ENCODE measurements at regions not wholly inside any gene's neighbourhood (a gene's known extent, or its start where the extent isn't known, plus 50 kb on each side); places are given as distances from the start of the nearest gene placed in this dataset.

DNA sequence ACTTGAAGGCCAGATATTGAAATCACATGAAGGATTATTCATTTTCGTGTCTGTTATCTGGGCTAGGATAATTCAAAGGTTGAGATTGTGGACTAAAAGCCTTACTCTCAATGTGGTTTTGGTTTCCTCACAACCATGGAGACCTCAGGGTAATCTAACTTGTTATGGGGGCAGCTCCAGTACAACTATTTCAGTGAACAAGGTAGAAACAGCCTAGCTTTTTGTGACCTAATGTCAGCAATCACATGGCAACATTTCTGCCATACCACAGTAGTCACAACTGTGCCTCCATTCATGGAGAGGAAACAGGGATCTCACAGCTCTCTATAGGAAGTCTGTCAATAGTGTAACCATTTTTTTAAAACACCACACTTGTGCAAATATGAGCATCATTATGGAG is 62.4 kb upstream of the RARB start (continued):
- TF ChIP-seq, protein P1, sequence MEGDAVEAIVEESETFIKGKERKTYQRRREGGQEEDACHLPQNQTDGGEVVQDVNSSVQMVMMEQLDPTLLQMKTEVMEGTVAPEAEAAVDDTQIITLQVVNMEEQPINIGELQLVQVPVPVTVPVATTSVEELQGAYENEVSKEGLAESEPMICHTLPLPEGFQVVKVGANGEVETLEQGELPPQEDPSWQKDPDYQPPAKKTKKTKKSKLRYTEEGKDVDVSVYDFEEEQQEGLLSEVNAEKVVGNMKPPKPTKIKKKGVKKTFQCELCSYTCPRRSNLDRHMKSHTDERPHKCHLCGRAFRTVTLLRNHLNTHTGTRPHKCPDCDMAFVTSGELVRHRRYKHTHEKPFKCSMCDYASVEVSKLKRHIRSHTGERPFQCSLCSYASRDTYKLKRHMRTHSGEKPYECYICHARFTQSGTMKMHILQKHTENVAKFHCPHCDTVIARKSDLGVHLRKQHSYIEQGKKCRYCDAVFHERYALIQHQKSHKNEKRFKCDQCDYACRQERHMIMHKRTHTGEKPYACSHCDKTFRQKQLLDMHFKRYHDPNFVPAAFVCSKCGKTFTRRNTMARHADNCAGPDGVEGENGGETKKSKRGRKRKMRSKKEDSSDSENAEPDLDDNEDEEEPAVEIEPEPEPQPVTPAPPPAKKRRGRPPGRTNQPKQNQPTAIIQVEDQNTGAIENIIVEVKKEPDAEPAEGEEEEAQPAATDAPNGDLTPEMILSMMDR (conservative IDR thresholded peaks at IDR 0.05; ENCODE audit: low read depth in 2 of 2): no peak
- TF ChIP-seq, protein P2, sequence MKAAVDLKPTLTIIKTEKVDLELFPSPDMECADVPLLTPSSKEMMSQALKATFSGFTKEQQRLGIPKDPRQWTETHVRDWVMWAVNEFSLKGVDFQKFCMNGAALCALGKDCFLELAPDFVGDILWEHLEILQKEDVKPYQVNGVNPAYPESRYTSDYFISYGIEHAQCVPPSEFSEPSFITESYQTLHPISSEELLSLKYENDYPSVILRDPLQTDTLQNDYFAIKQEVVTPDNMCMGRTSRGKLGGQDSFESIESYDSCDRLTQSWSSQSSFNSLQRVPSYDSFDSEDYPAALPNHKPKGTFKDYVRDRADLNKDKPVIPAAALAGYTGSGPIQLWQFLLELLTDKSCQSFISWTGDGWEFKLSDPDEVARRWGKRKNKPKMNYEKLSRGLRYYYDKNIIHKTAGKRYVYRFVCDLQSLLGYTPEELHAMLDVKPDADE (IDR thresholded peaks at IDR 0.05): no peak

DNA sequence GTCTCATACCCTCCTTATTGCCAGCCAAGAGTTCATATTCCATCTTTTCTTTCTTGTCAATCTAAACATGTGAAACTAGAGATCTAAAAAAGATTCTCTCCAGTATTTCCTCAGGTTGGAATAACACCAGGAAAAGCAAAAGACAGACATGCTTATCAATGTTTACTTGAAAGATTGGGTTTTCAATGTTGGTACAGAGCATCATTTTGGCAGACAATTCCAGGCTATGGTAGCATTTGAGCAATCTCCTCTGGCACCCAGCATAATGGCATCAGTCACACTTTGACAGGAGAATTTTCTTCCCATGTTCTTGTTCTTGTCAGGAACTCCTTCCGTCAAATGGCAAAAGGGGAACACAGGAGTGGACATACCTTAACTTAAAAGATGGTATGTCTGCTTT is 61.0 kb upstream of the RARB start:
- H3K9me3 Mint-ChIP-seq: no peaks in the 10 kb centered on the region
- Histone ChIP-seq H3K4me3 (no peak overlapping the region), H3K27ac (ENCODE audit: low read depth) (no peak overlapping the region), H3K4me2 (no peak overlapping the region), H3F3A (replicated peaks; ENCODE audit: low read depth) (no peaks in the 10 kb centered on the region), H3K79me2 (replicated peaks; ENCODE audit: insufficient read depth) (no peaks in the 10 kb centered on the region), H3K27me3 (ENCODE audit: insufficient read depth) (no peaks in the 10 kb centered on the region), H3K4me1 (ENCODE audit: insufficient read depth) (no peaks in the 10 kb centered on the region), H4K20me1 (replicated peaks; ENCODE audit: insufficient read depth) (no peaks in the 10 kb centered on the region), H2AFZ (no peak overlapping the region), H3K36me3 (ENCODE audit: insufficient read depth) (no peaks in the 10 kb centered on the region), H3K9me2 (ENCODE audit: insufficient read depth) (peaks cover 8% of the 10 kb centered on the region; the same call in 1 of the 2 replicates)
- H3K36me3 Mint-ChIP-seq (ENCODE audit: low read depth): no peaks in the 10 kb centered on the region
- 0 out of 3 replicates have a peak, but pooled peaks cover 3% of the 10 kb centered on the region for H3K4me1 Mint-ChIP-seq
- H3K27me3 Mint-ChIP-seq (ENCODE audit: insufficient read depth, low read depth, poor library complexity): no peaks in the 10 kb centered on the region
- H3K27ac Mint-ChIP-seq: no peak overlapping the region
- DNase-seq (ENCODE audit: low spot score): no peak
- ATAC-seq: no peak
- H3K4me3 Mint-ChIP-seq: no peak overlapping the region
- TF ChIP-seq, protein P1 (conservative IDR thresholded peaks at IDR 0.05; ENCODE audit: low read depth in 2 of 2): no peak
- TF ChIP-seq NANOG (IDR thresholded peaks at IDR 0.05; ENCODE audit: borderline replicate concordance): no peak
- TF ChIP-seq ZNF331 (CRISPR knock-in tag; IDR thresholded peaks at IDR 0.05; ENCODE audit: low read depth): no peak
- TF ChIP-seq JUNB (IDR thresholded peaks at IDR 0.05; ENCODE audit: unreplicated experiment): no peak
- TF ChIP-seq EZH2 (IDR thresholded peaks at IDR 0.05; ENCODE audit: low read depth, unreplicated experiment): no peak
- TF ChIP-seq EZH2phosphoT487 (IDR thresholded peaks at IDR 0.05; ENCODE audit: unreplicated experiment): no peak
- no peak for TF ChIP-seq STAT1 (IDR thresholded peaks at IDR 0.05; ENCODE audit: unreplicated experiment)
- TF ChIP-seq, protein P3, sequence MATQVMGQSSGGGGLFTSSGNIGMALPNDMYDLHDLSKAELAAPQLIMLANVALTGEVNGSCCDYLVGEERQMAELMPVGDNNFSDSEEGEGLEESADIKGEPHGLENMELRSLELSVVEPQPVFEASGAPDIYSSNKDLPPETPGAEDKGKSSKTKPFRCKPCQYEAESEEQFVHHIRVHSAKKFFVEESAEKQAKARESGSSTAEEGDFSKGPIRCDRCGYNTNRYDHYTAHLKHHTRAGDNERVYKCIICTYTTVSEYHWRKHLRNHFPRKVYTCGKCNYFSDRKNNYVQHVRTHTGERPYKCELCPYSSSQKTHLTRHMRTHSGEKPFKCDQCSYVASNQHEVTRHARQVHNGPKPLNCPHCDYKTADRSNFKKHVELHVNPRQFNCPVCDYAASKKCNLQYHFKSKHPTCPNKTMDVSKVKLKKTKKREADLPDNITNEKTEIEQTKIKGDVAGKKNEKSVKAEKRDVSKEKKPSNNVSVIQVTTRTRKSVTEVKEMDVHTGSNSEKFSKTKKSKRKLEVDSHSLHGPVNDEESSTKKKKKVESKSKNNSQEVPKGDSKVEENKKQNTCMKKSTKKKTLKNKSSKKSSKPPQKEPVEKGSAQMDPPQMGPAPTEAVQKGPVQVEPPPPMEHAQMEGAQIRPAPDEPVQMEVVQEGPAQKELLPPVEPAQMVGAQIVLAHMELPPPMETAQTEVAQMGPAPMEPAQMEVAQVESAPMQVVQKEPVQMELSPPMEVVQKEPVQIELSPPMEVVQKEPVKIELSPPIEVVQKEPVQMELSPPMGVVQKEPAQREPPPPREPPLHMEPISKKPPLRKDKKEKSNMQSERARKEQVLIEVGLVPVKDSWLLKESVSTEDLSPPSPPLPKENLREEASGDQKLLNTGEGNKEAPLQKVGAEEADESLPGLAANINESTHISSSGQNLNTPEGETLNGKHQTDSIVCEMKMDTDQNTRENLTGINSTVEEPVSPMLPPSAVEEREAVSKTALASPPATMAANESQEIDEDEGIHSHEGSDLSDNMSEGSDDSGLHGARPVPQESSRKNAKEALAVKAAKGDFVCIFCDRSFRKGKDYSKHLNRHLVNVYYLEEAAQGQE (IDR thresholded peaks at IDR 0.05; ENCODE audit: unreplicated experiment): no peak
- no peak for TF ChIP-seq CREB1 (CRISPR knock-in tag; IDR thresholded peaks at IDR 0.05; ENCODE audit: low read depth)
